Fibroblast of skin of abdomen (primary cell): ENCODE measurements at regions not wholly inside any gene's neighbourhood (a gene's known extent, or its start where the extent isn't known, plus 50 kb on each side); places are given as distances from the start of the nearest gene placed in this dataset.

Source experiments
- DNase-seq: peaks from one replicate; pipeline ENCODE4 v3.0.0-alpha.2; 2013

- DNase-seq: no peak
Observed at GRCh38 chr14:95410838-95411237, 91.1 kb upstream of the CLMN start.

GRCh38 chr14:95409477-95410272 lies 90.0 kb upstream of the CLMN start:
- no peak for DNase-seq

GRCh38 chr14:95408731-95409476 lies 89.2 kb upstream of the CLMN start:
- DNase-seq: no peak

- DNase-seq: no peak
Observed at GRCh38 chr14:95407354-95407753, 87.6 kb upstream of the CLMN start.

- DNase-seq: no peak
Observed at GRCh38 chr14:95406756-95407277, 87.1 kb upstream of the CLMN start.

- DNase-seq: no peak
Observed at GRCh38 chr14:95404583-95404982, 84.9 kb upstream of the CLMN start.

- DNase-seq: no peak
Observed at GRCh38 chr14:95402578-95402977, 82.9 kb upstream of the CLMN start.

GRCh38 chr14:95402176-95402575 lies 82.5 kb upstream of the CLMN start:
- DNase-seq: no peak

- no peak for DNase-seq
Observed at GRCh38 chr14:95398630-95399547, 79.2 kb upstream of the CLMN start.

GRCh38 chr14:95397325-95397724 lies 77.6 kb upstream of the CLMN start:
- DNase-seq: no peak

- no peak for DNase-seq
Observed at GRCh38 chr14:95396221-95396620, 76.5 kb upstream of the CLMN start.

GRCh38 chr14:95395098-95395737 lies 75.5 kb upstream of the CLMN start:
- no peak for DNase-seq

GRCh38 chr14:95394297-95395097 lies 74.8 kb upstream of the CLMN start:
- DNase-seq: no peak

- DNase-seq: no peak
Observed at GRCh38 chr14:95392841-95393240, 73.1 kb upstream of the CLMN start.

- DNase-seq: no peak
Observed at GRCh38 chr14:95391331-95391730, 71.6 kb upstream of the CLMN start.

- no peak for DNase-seq
Observed at GRCh38 chr14:95389471-95390011, 69.8 kb upstream of the CLMN start.

GRCh38 chr14:95388699-95389098 lies 69.0 kb upstream of the CLMN start:
- no peak for DNase-seq

- DNase-seq: no peak
Observed at GRCh38 chr14:95387826-95388445, 68.2 kb upstream of the CLMN start.

- no peak for DNase-seq
Observed at GRCh38 chr14:95386536-95387095, 66.9 kb upstream of the CLMN start.

GRCh38 chr14:95385701-95386100 lies 66.0 kb upstream of the CLMN start:
- no peak for DNase-seq
